ENCODE measurements at regions not wholly inside any gene's neighbourhood (a gene's known extent, or its start where the extent isn't known, plus 50 kb on each side); places are given as distances from the start of the nearest gene placed in this dataset.

- no peak overlapping the region for H3K4me3 ChIP-seq (replicated peaks; ENCODE audit: low read depth, low read length)
- TF ChIP-seq, protein P1, sequence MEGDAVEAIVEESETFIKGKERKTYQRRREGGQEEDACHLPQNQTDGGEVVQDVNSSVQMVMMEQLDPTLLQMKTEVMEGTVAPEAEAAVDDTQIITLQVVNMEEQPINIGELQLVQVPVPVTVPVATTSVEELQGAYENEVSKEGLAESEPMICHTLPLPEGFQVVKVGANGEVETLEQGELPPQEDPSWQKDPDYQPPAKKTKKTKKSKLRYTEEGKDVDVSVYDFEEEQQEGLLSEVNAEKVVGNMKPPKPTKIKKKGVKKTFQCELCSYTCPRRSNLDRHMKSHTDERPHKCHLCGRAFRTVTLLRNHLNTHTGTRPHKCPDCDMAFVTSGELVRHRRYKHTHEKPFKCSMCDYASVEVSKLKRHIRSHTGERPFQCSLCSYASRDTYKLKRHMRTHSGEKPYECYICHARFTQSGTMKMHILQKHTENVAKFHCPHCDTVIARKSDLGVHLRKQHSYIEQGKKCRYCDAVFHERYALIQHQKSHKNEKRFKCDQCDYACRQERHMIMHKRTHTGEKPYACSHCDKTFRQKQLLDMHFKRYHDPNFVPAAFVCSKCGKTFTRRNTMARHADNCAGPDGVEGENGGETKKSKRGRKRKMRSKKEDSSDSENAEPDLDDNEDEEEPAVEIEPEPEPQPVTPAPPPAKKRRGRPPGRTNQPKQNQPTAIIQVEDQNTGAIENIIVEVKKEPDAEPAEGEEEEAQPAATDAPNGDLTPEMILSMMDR (IDR thresholded peaks at IDR 0.05; ENCODE audit: low read length, missing control alignments) = no peak
- DNase-seq (ENCODE audit: low read depth) = no peak
Observed at GRCh38 chr12:13564266-13564810, 367.8 kb downstream of the EMP1 start.

DNA sequence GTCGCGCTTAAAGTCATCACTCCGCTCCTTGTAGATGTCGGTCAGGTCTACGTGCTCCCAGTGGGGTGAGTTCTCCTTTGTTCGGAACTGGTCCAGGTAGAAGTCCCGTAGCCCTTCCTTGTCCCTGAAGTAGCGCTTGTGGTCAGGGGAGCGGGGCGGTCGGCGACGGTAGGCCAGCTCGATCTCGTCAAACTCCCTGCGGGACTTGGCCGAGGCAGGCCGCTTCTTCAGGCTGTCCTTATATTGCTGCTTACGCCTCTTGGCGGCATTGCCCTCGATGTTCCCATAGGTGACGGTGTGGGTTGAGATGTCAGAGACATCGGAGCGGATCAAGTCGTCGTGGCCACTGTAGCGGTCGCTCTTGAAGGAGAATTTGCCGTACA, 367.2 kb downstream of the EMP1 start:
- DNase-seq (ENCODE audit: low read depth) = no peak
- TF ChIP-seq, protein P1 (IDR thresholded peaks at IDR 0.05; ENCODE audit: low read length, missing control alignments) = no peak
- no peak overlapping the region for H3K4me3 ChIP-seq (replicated peaks; ENCODE audit: low read depth, low read length)

GRCh38 chr12:13562915-13563742, 366.6 kb downstream of the EMP1 start:
- H3K4me3 ChIP-seq (replicated peaks; ENCODE audit: low read depth, low read length) = no peak overlapping the region
- DNase-seq (ENCODE audit: low read depth) = no peak
- TF ChIP-seq, protein P1 (IDR thresholded peaks at IDR 0.05; ENCODE audit: low read length, missing control alignments) = no peak

DNA sequence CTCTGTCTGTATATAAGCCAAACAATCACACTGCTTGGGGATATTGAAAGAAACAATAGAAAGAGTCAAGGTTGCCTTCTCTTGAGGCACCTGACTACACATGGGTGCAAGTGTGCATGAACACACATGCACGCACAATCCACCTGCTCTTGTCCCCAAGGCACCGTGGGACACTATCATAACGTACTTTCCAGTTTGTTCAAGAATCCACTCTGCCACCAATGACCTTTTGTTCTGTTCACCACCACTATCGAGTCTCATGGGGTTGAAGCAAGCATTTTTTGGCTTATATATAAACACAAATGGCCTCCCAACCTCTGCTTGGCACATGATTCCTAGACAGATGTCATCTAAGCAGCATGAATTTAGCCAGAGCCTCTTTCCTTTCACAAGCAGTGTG, 365.4 kb downstream of the EMP1 start:
- no peak overlapping the region for H3K4me3 ChIP-seq (replicated peaks; ENCODE audit: low read depth, low read length)
- TF ChIP-seq, protein P1 (IDR thresholded peaks at IDR 0.05; ENCODE audit: low read length, missing control alignments) = no peak
- DNase-seq (ENCODE audit: low read depth) = no peak

- no peak for DNase-seq (ENCODE audit: low read depth)
- no peak overlapping the region for H3K4me3 ChIP-seq (replicated peaks; ENCODE audit: low read depth, low read length)
- TF ChIP-seq, protein P1 (IDR thresholded peaks at IDR 0.05; ENCODE audit: low read length, missing control alignments) = no peak
Observed at GRCh38 chr12:13559318-13559978, 362.9 kb downstream of the EMP1 start.

DNA sequence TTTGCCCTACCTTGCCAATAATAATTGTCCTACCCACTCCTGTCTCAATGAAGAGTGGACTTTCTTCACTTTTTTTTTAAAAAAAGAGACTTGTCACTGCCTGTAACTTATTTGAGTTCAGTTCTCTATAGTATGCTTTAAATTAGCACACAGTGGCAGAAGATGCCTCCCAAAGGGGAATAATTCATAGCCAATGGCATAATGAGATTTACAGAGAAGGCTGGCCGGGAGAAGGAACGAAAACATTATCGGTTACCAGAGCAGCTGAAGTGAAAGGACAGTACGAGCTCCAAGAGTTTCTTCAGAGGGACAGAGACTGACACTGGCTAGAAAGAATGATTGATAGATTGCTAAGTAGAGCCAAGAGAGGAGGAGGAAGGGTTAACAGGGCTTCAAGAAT, 356.3 kb downstream of the EMP1 start:
- TF ChIP-seq, protein P1 (IDR thresholded peaks at IDR 0.05; ENCODE audit: low read length, missing control alignments) = no peak
- H3K4me3 ChIP-seq (replicated peaks; ENCODE audit: low read depth, low read length) = no peak overlapping the region
- DNase-seq (ENCODE audit: low read depth) = no peak
